Activated CD4-positive, alpha-beta memory T cell treated with anti-CD3 and anti-CD28 coated beads for 36 hours (primary cell): ENCODE measurements at regions not wholly inside any gene's neighbourhood (a gene's known extent, or its start where the extent isn't known, plus 50 kb on each side); places are given as distances from the start of the nearest gene placed in this dataset.

ENCODE experiments used
- CTCF ChIA-PET: fragments of 350-600 bp; sonication (Branson Sonifier 250); formaldehyde crosslinking; loops from one replicate; lab custom pipeline; 2021; ENCODE audit warnings: antibody characterized with exemption, inconsistent platforms; lab: Charles Lee
- POLR2A ChIA-PET: fragments of 350-600 bp; sonication (Branson Sonifier 250); formaldehyde crosslinking; loops from one replicate; lab custom pipeline; 2021; ENCODE audit warnings: antibody characterized with exemption; lab: Charles Lee
- DNase-seq: peaks from one replicate; pipeline ENCODE4 v3.0.0-alpha.2; 2020
- H3K27ac Mint-ChIP-seq: one replicate; pipeline ENCODE4 v1.8.0; 2021; ENCODE audit warnings: mixed read lengths
- H3K27me3 Mint-ChIP-seq: one replicate; pipeline ENCODE4 v1.8.0; 2021; ENCODE audit warnings: mixed read lengths
- H3K36me3 Mint-ChIP-seq: one replicate; pipeline ENCODE4 v1.8.0; 2021; ENCODE audit warnings: mixed read lengths
- H3K4me1 Mint-ChIP-seq: one replicate; pipeline ENCODE4 v1.8.0; 2021; ENCODE audit warnings: low read depth, mixed read lengths
- H3K4me3 Mint-ChIP-seq: one replicate; pipeline ENCODE4 v1.8.0; 2021; ENCODE audit warnings: mild to moderate bottlenecking, mixed read lengths
- H3K9me3 Mint-ChIP-seq: one replicate; pipeline ENCODE4 v1.8.0; 2021; ENCODE audit warnings: mixed read lengths
- intact Hi-C: fragments of 100-400 bp; cut with micrococcal nuclease; formaldehyde crosslinking; loops from one replicate; pipeline ENCODE4 v1.15.1; 2023

- CTCF ChIA-PET, result no interaction called here
- Mint-ChIP-seq H3K4me1 (no peaks in the 10 kb centered on the region), H3K9me3 (no peaks in the 10 kb centered on the region), H3K36me3 (no peaks in the 10 kb centered on the region), H3K4me3 (no peak overlapping the region), H3K27me3 (peaks cover 3% of the 10 kb centered on the region), H3K27ac (no peak overlapping the region)
- intact Hi-C loops, result no loop called here
- POLR2A ChIA-PET, result no interaction called here
- DNase-seq, result no peak
These were observed 171.1 kb downstream of the DHX35 start for GRCh38 chr20:39133201-39133600.

GRCh38 chr20:39132511-39132910 is 170.4 kb downstream of the DHX35 start:
- DNase-seq, result no peak
- CTCF ChIA-PET, result interaction anchor here (0.7 kb wide), 1 partner anchor 52 kb away, joined by 3 read pairs; no protein-coding TSS in a partner anchor
- Mint-ChIP-seq H3K9me3 (no peaks in the 10 kb centered on the region), H3K36me3 (no peaks in the 10 kb centered on the region), H3K27me3 (peaks cover 3% of the 10 kb centered on the region), H3K27ac (no peak overlapping the region), H3K4me1 (no peaks in the 10 kb centered on the region), H3K4me3 (no peak overlapping the region)
- intact Hi-C loops, result no loop called here
- POLR2A ChIA-PET, result no interaction called here

- ChIA-PET POLR2A (no interaction called here), CTCF (interaction anchor here (0.7 kb wide), 1 partner anchor 52 kb away, joined by 3 read pairs; no protein-coding TSS in a partner anchor)
- intact Hi-C loops, result no loop called here
- H3K4me3 Mint-ChIP-seq, result no peak overlapping the region
- no peaks in the 10 kb centered on the region for H3K4me1 Mint-ChIP-seq
- no peaks in the 10 kb centered on the region for H3K36me3 Mint-ChIP-seq
- no peaks in the 10 kb centered on the region for H3K9me3 Mint-ChIP-seq
- H3K27ac Mint-ChIP-seq, result no peak overlapping the region
- H3K27me3 Mint-ChIP-seq, result peaks cover 3% of the 10 kb centered on the region
- DNase-seq, result no peak
These were observed 169.9 kb downstream of the DHX35 start for GRCh38 chr20:39132093-39132492.

DNA sequence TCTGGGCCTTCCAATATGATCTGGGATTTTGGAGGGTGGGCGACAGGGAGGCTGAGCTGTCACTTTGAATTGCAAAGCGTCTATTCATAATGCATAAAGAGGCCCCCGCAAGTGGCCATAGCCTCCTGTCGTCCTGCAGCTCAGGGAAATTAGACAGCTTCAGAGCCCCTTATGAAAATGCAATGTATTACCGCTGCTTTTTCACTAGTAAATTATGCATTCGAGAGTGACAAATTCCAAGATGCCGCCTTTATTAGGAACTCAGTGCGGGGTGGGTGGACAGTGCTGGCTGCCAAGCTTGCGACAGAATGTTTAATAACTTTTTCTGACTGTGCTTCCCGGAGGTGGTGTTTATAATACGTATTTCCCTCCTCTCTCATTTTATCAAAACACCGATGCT is 168.5 kb downstream of the DHX35 start:
- Mint-ChIP-seq H3K4me1 (no peaks in the 10 kb centered on the region), H3K27ac (no peak overlapping the region), H3K4me3 (no peak overlapping the region), H3K9me3 (no peaks in the 10 kb centered on the region), H3K36me3 (no peaks in the 10 kb centered on the region), H3K27me3 (no peaks in the 10 kb centered on the region)
- intact Hi-C loops, result no loop called here
- no peak for DNase-seq
- ChIA-PET CTCF (no interaction called here), POLR2A (no interaction called here)

GRCh38 chr20:39129523-39129922 is 167.4 kb downstream of the DHX35 start:
- DNase-seq, result no peak
- ChIA-PET POLR2A (no interaction called here), CTCF (no interaction called here)
- H3K27ac Mint-ChIP-seq, result no peak overlapping the region
- intact Hi-C loops, result no loop called here
- peaks cover 2% of the 10 kb centered on the region for H3K9me3 Mint-ChIP-seq
- H3K4me1 Mint-ChIP-seq, result no peaks in the 10 kb centered on the region
- H3K27me3 Mint-ChIP-seq, result peaks cover 2% of the 10 kb centered on the region
- no peaks in the 10 kb centered on the region for H3K36me3 Mint-ChIP-seq
- H3K4me3 Mint-ChIP-seq, result no peak overlapping the region

- peaks cover 16% of the 10 kb centered on the region for H3K27me3 Mint-ChIP-seq
- H3K27ac Mint-ChIP-seq, result no peak overlapping the region
- peaks cover 2% of the 10 kb centered on the region for H3K9me3 Mint-ChIP-seq
- DNase-seq, result no peak
- ChIA-PET POLR2A (no interaction called here), CTCF (no interaction called here)
- H3K4me1 Mint-ChIP-seq, result no peaks in the 10 kb centered on the region
- no peak overlapping the region for H3K4me3 Mint-ChIP-seq
- H3K36me3 Mint-ChIP-seq, result no peaks in the 10 kb centered on the region
- intact Hi-C loops, result no loop called here
These were observed 161.9 kb downstream of the DHX35 start for GRCh38 chr20:39124064-39124463.

DNA sequence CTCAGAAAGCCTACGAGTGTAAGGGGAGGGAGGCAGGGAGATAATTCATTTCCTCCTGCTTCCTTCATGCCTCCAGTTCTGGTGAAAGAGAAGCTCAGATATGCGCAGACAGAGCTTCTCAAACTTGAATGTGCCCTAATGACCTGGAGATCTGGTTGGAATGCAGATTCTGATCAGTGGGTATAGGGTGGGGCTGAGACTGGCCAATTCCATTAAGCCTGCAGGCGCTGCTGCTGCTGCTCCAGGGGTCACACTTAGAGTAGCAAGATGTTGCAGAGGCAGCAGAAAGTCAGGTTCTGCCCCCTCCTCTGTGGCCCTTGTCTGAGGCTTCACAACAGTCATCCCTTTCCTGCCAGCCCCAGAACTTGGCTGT is 161.0 kb downstream of the DHX35 start:
- peaks cover 2% of the 10 kb centered on the region for H3K9me3 Mint-ChIP-seq
- CTCF ChIA-PET, result no interaction called here
- no peak overlapping the region for H3K4me3 Mint-ChIP-seq
- H3K27me3 Mint-ChIP-seq, result peaks cover 16% of the 10 kb centered on the region
- H3K4me1 Mint-ChIP-seq, result no peaks in the 10 kb centered on the region
- H3K27ac Mint-ChIP-seq, result no peak overlapping the region
- no peak for DNase-seq
- H3K36me3 Mint-ChIP-seq, result no peaks in the 10 kb centered on the region
- intact Hi-C loops, result no loop called here
- POLR2A ChIA-PET, result no interaction called here

DNA sequence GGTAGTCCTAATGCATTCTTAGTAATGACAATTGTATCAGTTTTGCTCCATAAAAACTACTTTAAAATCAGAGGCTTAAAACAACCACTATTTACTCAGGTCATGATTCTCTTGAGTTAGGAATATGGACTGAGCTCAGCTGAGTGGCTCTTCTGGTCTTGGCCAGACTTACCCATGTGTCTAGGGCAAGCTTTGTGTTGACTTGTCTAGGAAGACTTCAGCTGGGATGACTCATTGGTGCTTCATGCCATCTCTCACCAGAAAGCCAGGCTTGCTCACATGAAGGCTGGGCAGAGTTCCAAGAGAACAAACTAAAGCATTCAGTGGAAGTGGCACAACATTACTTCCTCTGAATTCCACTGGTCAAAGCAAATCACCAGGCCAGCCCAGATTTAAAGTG is 155.3 kb downstream of the DHX35 start:
- intact Hi-C loops, result no loop called here
- ChIA-PET POLR2A (no interaction called here), CTCF (interaction anchor here (1.3 kb wide), 1 partner anchor 149 kb away, joined by 3 read pairs; no protein-coding TSS in a partner anchor)
- H3K9me3 Mint-ChIP-seq, result no peaks in the 10 kb centered on the region
- H3K4me3 Mint-ChIP-seq, result no peak overlapping the region
- H3K36me3 Mint-ChIP-seq, result no peaks in the 10 kb centered on the region
- no peak overlapping the region for H3K27ac Mint-ChIP-seq
- no peak for DNase-seq
- H3K27me3 Mint-ChIP-seq, result peaks cover 27% of the 10 kb centered on the region
- no peaks in the 10 kb centered on the region for H3K4me1 Mint-ChIP-seq

GRCh38 chr20:39116020-39116419 is 153.9 kb downstream of the DHX35 start:
- Mint-ChIP-seq H3K4me3 (no peak overlapping the region), H3K27me3 (peaks cover 33% of the 10 kb centered on the region), H3K4me1 (no peaks in the 10 kb centered on the region), H3K9me3 (no peaks in the 10 kb centered on the region), H3K36me3 (no peaks in the 10 kb centered on the region), H3K27ac (no peak overlapping the region)
- ChIA-PET POLR2A (no interaction called here), CTCF (no interaction called here)
- no peak for DNase-seq
- intact Hi-C loops, result no loop called here

GRCh38 chr20:39112178-39112743 is 150.1 kb downstream of the DHX35 start:
- Mint-ChIP-seq H3K9me3 (no peaks in the 10 kb centered on the region), H3K36me3 (no peaks in the 10 kb centered on the region), H3K4me1 (no peaks in the 10 kb centered on the region), H3K27ac (no peak overlapping the region), H3K4me3 (no peak overlapping the region), H3K27me3 (peaks cover 37% of the 10 kb centered on the region)
- peak; percentile 27 for DNase-seq
- CTCF ChIA-PET, result interaction anchor here (1.2 to 1.3 kb wide), 2 partner anchors 10 to 1851 kb away, joined by 3 read pairs; no protein-coding TSS in a partner anchor
- intact Hi-C loops, result no loop called here
- POLR2A ChIA-PET, result no interaction called here

DNA sequence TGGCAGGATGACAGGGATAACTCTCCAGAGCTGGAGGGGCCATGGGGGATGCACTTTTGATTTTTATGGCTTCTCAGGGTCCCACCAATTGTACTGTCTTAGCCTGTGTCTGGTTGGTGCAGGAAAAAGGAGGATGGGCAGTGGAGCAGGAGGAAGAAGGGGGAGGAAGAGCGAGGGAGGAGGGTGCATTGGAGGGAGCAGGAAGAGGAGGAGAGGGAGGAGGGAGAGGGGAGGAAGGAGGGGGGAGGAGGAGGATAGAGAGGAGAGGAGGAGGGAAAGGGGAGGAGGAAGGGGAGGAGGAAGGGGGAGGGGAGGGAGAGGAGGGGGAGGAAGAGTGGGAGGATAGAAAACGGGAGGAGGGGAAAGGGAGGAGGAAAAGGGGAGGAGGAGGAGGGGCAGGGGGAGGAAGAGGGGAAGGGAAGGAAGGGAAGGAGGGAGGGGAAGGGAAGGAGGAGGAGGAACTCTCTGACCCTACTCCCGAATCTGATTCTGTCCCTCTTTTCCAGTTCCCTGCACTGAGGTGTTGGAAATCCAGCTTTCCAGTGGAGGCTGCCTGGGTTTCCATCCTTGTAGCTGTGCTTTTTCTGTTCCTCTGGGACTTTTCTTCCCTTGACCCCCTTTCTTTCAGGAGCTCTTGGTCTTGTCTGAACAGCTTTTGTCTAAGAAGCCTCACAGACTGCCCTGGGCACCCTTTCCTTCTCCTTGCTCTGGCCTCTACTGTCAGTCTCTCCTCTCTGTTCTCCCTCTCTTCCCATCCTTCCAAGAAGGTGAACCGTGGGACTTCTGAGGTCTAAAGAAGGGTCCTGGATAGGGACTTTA is 149.4 kb downstream of the DHX35 start:
- POLR2A ChIA-PET, result no interaction called here
- no peaks in the 10 kb centered on the region for H3K4me1 Mint-ChIP-seq
- H3K36me3 Mint-ChIP-seq, result no peaks in the 10 kb centered on the region
- intact Hi-C loops, result no loop called here
- no peak overlapping the region for H3K27ac Mint-ChIP-seq
- H3K4me3 Mint-ChIP-seq, result no peak overlapping the region
- no peak for DNase-seq
- H3K9me3 Mint-ChIP-seq, result no peaks in the 10 kb centered on the region
- peaks cover 36% of the 10 kb centered on the region for H3K27me3 Mint-ChIP-seq
- CTCF ChIA-PET, result interaction anchor here (1.2 to 1.3 kb wide), 2 partner anchors 11 to 1852 kb away, joined by 3 read pairs; no protein-coding TSS in a partner anchor

DNA sequence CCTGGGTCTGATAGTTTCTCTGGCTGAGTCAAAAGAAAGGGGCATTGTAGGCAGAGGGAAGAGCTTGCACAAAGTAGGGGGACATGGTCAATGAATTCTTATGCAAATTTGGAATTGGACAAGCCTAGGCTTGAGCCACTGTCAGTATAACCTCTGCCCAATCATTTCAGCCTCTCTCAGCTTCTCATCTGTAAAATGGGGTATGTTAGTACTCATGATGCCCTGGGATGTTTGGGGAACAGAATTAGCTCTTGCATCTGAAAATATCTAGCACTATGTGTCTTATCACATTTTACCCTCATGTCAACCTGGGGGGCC is 148.6 kb downstream of the DHX35 start:
- peaks cover 36% of the 10 kb centered on the region for H3K27me3 Mint-ChIP-seq
- no peak overlapping the region for H3K27ac Mint-ChIP-seq
- ChIA-PET POLR2A (no interaction called here), CTCF (no interaction called here)
- H3K4me1 Mint-ChIP-seq, result no peaks in the 10 kb centered on the region
- no peaks in the 10 kb centered on the region for H3K36me3 Mint-ChIP-seq
- H3K4me3 Mint-ChIP-seq, result no peak overlapping the region
- no peak for DNase-seq
- intact Hi-C loops, result no loop called here
- no peaks in the 10 kb centered on the region for H3K9me3 Mint-ChIP-seq
